Vagina (tissue), 2 donors: ENCODE measurements at regions not wholly inside any gene's neighbourhood (a gene's known extent, or its start where the extent isn't known, plus 50 kb on each side); places are given as distances from the start of the nearest gene placed in this dataset.

Experiments used
- POLR2A ChIP-seq, 2 donors: fragments of 450-650 bp; IDR thresholded peaks; one replicate each; pipeline ENCODE4 v1.6.1; 2017; ENCODE audit warnings: antibody characterized with exemption in 2 of 2, mild to moderate bottlenecking in 2 of 2, moderate library complexity in 2 of 2
- POLR2AphosphoS5 ChIP-seq, 2 donors: sonication (generic); formaldehyde crosslinking; IDR thresholded peaks; one replicate each; pipeline ENCODE4 v1.9.0; 2017; ENCODE audit warnings: antibody characterized with exemption in 2 of 2, mild to moderate bottlenecking in 2 of 2, low read depth in 1 of 2; ENCODE audit not compliant: insufficient read depth in 1 of 2
- TF ChIP-seq, protein P1 (sequence below), 3 experiments: fragments of 450-650 bp in 2 of 3; fragments of 200-600 bp in 1 of 3; sonication (generic) in 1 of 3; IDR thresholded peaks; one replicate each; pipeline ENCODE4 v1.5.1; 2017 to 2019; ENCODE audit warnings: antibody characterized with exemption in 3 of 3, mild to moderate bottlenecking in 2 of 3, moderate library complexity in 2 of 3

DNA sequence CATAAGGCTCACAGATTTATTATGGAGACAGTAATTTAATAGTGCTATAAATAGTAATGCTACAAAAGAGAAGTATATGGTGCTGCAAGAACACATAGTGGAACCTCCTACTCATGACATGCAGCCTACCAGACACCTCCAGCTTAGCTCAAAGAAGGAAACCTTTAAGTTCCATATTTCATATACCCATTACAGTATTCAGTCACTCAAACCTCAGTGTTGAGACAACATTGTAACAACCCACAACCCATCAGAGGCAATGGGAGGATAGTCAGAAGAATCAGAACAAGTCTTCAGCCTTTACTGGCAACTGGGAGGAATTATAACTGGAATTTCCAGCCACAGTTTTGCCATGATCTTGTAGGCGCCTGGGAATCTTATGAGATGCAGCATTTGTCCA, 186.3 kb upstream of the VSTM2A start:
- TF ChIP-seq, protein P1, sequence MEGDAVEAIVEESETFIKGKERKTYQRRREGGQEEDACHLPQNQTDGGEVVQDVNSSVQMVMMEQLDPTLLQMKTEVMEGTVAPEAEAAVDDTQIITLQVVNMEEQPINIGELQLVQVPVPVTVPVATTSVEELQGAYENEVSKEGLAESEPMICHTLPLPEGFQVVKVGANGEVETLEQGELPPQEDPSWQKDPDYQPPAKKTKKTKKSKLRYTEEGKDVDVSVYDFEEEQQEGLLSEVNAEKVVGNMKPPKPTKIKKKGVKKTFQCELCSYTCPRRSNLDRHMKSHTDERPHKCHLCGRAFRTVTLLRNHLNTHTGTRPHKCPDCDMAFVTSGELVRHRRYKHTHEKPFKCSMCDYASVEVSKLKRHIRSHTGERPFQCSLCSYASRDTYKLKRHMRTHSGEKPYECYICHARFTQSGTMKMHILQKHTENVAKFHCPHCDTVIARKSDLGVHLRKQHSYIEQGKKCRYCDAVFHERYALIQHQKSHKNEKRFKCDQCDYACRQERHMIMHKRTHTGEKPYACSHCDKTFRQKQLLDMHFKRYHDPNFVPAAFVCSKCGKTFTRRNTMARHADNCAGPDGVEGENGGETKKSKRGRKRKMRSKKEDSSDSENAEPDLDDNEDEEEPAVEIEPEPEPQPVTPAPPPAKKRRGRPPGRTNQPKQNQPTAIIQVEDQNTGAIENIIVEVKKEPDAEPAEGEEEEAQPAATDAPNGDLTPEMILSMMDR (IDR thresholded peaks at IDR 0.05): no peak
- TF ChIP-seq POLR2A (IDR thresholded peaks at IDR 0.05) (no peak), POLR2AphosphoS5 (IDR thresholded peaks at IDR 0.05; ENCODE audit: insufficient read depth in 1 of 2, low read depth in 1 of 2) (no peak)
